HFFc6 (cell line): ENCODE measurements at regions not wholly inside any gene's neighbourhood (a gene's known extent, or its start where the extent isn't known, plus 50 kb on each side); places are given as distances from the start of the nearest gene placed in this dataset.

ENCODE experiments used
- DNase-seq: peaks from one replicate; pipeline ENCODE4 v3.0.0-alpha.2; 2018
- H3K27ac Mint-ChIP-seq: 2 replicates; pipeline ENCODE4 v1.8.0; 2020; ENCODE audit warnings: mild to moderate bottlenecking, mixed read lengths
- H3K27me3 Mint-ChIP-seq: 2 replicates; pipeline ENCODE4 v1.8.0; 2021; ENCODE audit warnings: mild to moderate bottlenecking, moderate library complexity, mixed read lengths; ENCODE audit not compliant: insufficient read depth
- H3K36me3 Mint-ChIP-seq: 2 replicates; pipeline ENCODE4 v1.8.0; 2021; ENCODE audit warnings: low read depth, mixed read lengths
- H3K4me1 Mint-ChIP-seq: 2 replicates; pipeline ENCODE4 v1.8.0; 2020; ENCODE audit warnings: low read depth, mixed read lengths
- H3K4me3 Mint-ChIP-seq: 2 replicates; pipeline ENCODE4 v1.8.0; 2020; ENCODE audit warnings: mild to moderate bottlenecking, moderate library complexity, mixed read lengths
- H3K9me3 Mint-ChIP-seq: 2 replicates; pipeline ENCODE4 v1.8.0; 2020; ENCODE audit warnings: mild to moderate bottlenecking, mixed read lengths
- CTCF ChIP-seq: fragments of 200-600 bp; sonication (generic); IDR thresholded peaks from 2 replicates; pipeline ENCODE4 v1.5.0; 2021; ENCODE audit warnings: antibody characterized with exemption, mild to moderate bottlenecking

- Mint-ChIP-seq H3K27me3 (peaks cover 2% of the 10 kb centered on the region), H3K4me3 (no peak overlapping the region)
- no peak for TF ChIP-seq CTCF
Observed at GRCh38 chr2:875687-876615, 74.7 kb upstream of the SNTG2 start.

GRCh38 chr2:873651-874580 lies 76.7 kb upstream of the SNTG2 start:
- H3K4me3 Mint-ChIP-seq, result no peak overlapping the region
- no peak for TF ChIP-seq CTCF
- peaks cover 31% of the 10 kb centered on the region; the same call in 1 of the 2 replicates for H3K9me3 Mint-ChIP-seq
- H3K4me1 Mint-ChIP-seq, result no peaks in the 10 kb centered on the region
- no peak for DNase-seq
- peaks cover 5% of the 10 kb centered on the region for H3K27me3 Mint-ChIP-seq
- no peak overlapping the region for H3K27ac Mint-ChIP-seq
- H3K36me3 Mint-ChIP-seq, result no peaks in the 10 kb centered on the region

More at GRCh38 chr2:875687-876615, 74.7 kb upstream of the SNTG2 start:
- Mint-ChIP-seq H3K9me3 (peaks cover 30% of the 10 kb centered on the region; the same call in 1 of the 2 replicates), H3K36me3 (no peaks in the 10 kb centered on the region), H3K4me1 (no peaks in the 10 kb centered on the region), H3K27ac (no peak overlapping the region)
- DNase-seq, result no peak

GRCh38 chr2:873027-873426 lies 77.6 kb upstream of the SNTG2 start:
- no peak for TF ChIP-seq CTCF
- DNase-seq, result no peak
- Mint-ChIP-seq H3K4me3 (no peak overlapping the region), H3K9me3 (peaks cover 31% of the 10 kb centered on the region; the same call in 1 of the 2 replicates), H3K4me1 (no peaks in the 10 kb centered on the region), H3K27ac (no peak overlapping the region), H3K36me3 (no peaks in the 10 kb centered on the region), H3K27me3 (peaks cover 3% of the 10 kb centered on the region)

- no peak for TF ChIP-seq CTCF
- Mint-ChIP-seq H3K27me3 (peaks cover 3% of the 10 kb centered on the region), H3K9me3 (peaks cover 39% of the 10 kb centered on the region; the same call in 1 of the 2 replicates), H3K36me3 (no peaks in the 10 kb centered on the region), H3K4me1 (no peaks in the 10 kb centered on the region), H3K4me3 (no peak overlapping the region), H3K27ac (no peak overlapping the region)
- DNase-seq, result no peak
Observed at GRCh38 chr2:871926-872680, 78.5 kb upstream of the SNTG2 start.

GRCh38 chr2:871175-871727 lies 79.4 kb upstream of the SNTG2 start:
- Mint-ChIP-seq H3K4me3 (no peak overlapping the region), H3K27ac (no peak overlapping the region), H3K36me3 (peaks cover 3% of the 10 kb centered on the region; the same call in 1 of the 2 replicates), H3K9me3 (peaks cover 48% of the 10 kb centered on the region), H3K4me1 (no peaks in the 10 kb centered on the region), H3K27me3 (peaks cover 4% of the 10 kb centered on the region)
- DNase-seq, result no peak
- TF ChIP-seq CTCF, result no peak
